SK-MEL-5 (cell line): ENCODE measurements at regions not wholly inside any gene's neighbourhood (a gene's known extent, or its start where the extent isn't known, plus 50 kb on each side); places are given as distances from the start of the nearest gene placed in this dataset.

Experiments
- DNase-seq: peaks from one replicate; pipeline ENCODE4 v3.0.0-alpha.2; 2016; ENCODE audit warnings: low read depth, low spot score
- in situ Hi-C: cut with HindIII; loops from 2 replicates; pipeline ENCODE4 v1.10.0; 2016; ENCODE audit warnings: low sequenced_read_pairs, high pct_unique_total_duplicates, low pct_unique_long_range_greater_than_20kb

GRCh38 chr2:864501-865106 lies 86.0 kb upstream of the SNTG2 start:
- DNase-seq: no peak
- in situ Hi-C loops: no loop called here

GRCh38 chr2:863732-864450 lies 86.8 kb upstream of the SNTG2 start:
- no peak for DNase-seq
- in situ Hi-C loops: no loop called here

GRCh38 chr2:862731-863466 lies 87.8 kb upstream of the SNTG2 start:
- in situ Hi-C loops: no loop called here
- DNase-seq: no peak

- DNase-seq: no peak
- in situ Hi-C loops: no loop called here
Measured at GRCh38 chr2:862355-862687, 88.3 kb upstream of the SNTG2 start.

- in situ Hi-C loops: no loop called here
Measured at GRCh38 chr2:861655-862354, 88.8 kb upstream of the SNTG2 start.

GRCh38 chr2:860259-860855 lies 90.3 kb upstream of the SNTG2 start:
- in situ Hi-C loops: no loop called here
- DNase-seq: no peak

More at GRCh38 chr2:861655-862354, 88.8 kb upstream of the SNTG2 start:
- no peak for DNase-seq

- in situ Hi-C loops: no loop called here
- no peak for DNase-seq
Measured at GRCh38 chr2:858646-859045, 92.0 kb upstream of the SNTG2 start.

- in situ Hi-C loops: no loop called here
- DNase-seq: no peak
Measured at GRCh38 chr2:857937-858336, 92.7 kb upstream of the SNTG2 start.

- no peak for DNase-seq
- in situ Hi-C loops: no loop called here
Measured at GRCh38 chr2:857081-857480, 93.6 kb upstream of the SNTG2 start.

- in situ Hi-C loops: no loop called here
- DNase-seq: no peak
Measured at GRCh38 chr2:856456-856855, 94.2 kb upstream of the SNTG2 start.

- no peak for DNase-seq
- in situ Hi-C loops: no loop called here
Measured at GRCh38 chr2:856041-856440, 94.6 kb upstream of the SNTG2 start.

GRCh38 chr2:855177-855576 lies 95.5 kb upstream of the SNTG2 start:
- DNase-seq: no peak
- in situ Hi-C loops: no loop called here

- in situ Hi-C loops: no loop called here
- peak; percentile 58 for DNase-seq
Measured at GRCh38 chr2:854460-854859, 96.2 kb upstream of the SNTG2 start.

GRCh38 chr2:853203-853870 lies 97.3 kb upstream of the SNTG2 start:
- in situ Hi-C loops: no loop called here
- no peak for DNase-seq

GRCh38 chr2:852168-852567 lies 98.5 kb upstream of the SNTG2 start:
- DNase-seq: no peak
- in situ Hi-C loops: no loop called here

GRCh38 chr2:851680-852079 lies 99.0 kb upstream of the SNTG2 start:
- no peak for DNase-seq
- in situ Hi-C loops: no loop called here

GRCh38 chr2:851078-851477 lies 99.6 kb upstream of the SNTG2 start:
- in situ Hi-C loops: no loop called here

GRCh38 chr2:850429-850828 lies 100.2 kb upstream of the SNTG2 start:
- in situ Hi-C loops: no loop called here

More at GRCh38 chr2:851078-851477, 99.6 kb upstream of the SNTG2 start:
- no peak for DNase-seq

More at GRCh38 chr2:850429-850828, 100.2 kb upstream of the SNTG2 start:
- DNase-seq: peak; percentile 21
